PC-3 (cell line): ENCODE measurements at regions not wholly inside any gene's neighbourhood (a gene's known extent, or its start where the extent isn't known, plus 50 kb on each side); places are given as distances from the start of the nearest gene placed in this dataset.

ENCODE experiments used
- EZH2 ChIP-seq: fragments of 300-600 bp; sonication (generic); IDR thresholded peaks from one replicate; pipeline ENCODE4 v1.6.1; 2017; ENCODE audit warnings: antibody characterized with exemption, mild to moderate bottlenecking, low read length; ENCODE audit not compliant: unreplicated experiment
- EZH2phosphoT487 ChIP-seq: fragments of 300-600 bp; sonication (generic); IDR thresholded peaks from 2 replicates; pipeline ENCODE4 v1.6.1; 2018; ENCODE audit warnings: mild to moderate bottlenecking, antibody characterized with exemption, low read length, borderline replicate concordance
- TF ChIP-seq, protein P1 (sequence below): fragments of 300-600 bp; sonication (generic); conservative IDR thresholded peaks from 2 replicates; pipeline ENCODE4 v1.5.1; 2017; ENCODE audit warnings: antibody characterized with exemption, low read depth, mild to moderate bottlenecking, low read length

DNA sequence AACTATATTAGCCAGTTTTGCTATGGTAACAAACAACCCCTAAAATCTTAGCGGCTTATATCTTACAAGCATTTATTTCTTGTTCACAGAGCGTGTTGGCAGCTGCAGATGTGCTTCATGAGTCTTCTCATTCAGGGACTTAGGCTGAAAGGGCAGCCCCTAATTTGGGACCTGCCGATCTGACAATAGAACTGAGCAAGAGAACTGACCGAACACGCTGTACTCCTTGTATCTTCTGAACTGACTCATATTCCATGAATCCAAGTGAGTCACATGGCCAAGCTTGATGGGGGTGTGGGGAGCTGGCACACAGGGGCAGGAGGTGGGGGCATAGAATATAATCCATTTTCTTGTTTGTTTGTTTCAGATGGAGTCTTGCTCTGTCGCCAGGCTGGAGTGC is 481.7 kb upstream of the CADM1 start:
- TF ChIP-seq, protein P1, sequence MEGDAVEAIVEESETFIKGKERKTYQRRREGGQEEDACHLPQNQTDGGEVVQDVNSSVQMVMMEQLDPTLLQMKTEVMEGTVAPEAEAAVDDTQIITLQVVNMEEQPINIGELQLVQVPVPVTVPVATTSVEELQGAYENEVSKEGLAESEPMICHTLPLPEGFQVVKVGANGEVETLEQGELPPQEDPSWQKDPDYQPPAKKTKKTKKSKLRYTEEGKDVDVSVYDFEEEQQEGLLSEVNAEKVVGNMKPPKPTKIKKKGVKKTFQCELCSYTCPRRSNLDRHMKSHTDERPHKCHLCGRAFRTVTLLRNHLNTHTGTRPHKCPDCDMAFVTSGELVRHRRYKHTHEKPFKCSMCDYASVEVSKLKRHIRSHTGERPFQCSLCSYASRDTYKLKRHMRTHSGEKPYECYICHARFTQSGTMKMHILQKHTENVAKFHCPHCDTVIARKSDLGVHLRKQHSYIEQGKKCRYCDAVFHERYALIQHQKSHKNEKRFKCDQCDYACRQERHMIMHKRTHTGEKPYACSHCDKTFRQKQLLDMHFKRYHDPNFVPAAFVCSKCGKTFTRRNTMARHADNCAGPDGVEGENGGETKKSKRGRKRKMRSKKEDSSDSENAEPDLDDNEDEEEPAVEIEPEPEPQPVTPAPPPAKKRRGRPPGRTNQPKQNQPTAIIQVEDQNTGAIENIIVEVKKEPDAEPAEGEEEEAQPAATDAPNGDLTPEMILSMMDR, result no peak
- TF ChIP-seq EZH2, result no peak
- TF ChIP-seq EZH2phosphoT487, result no peak
